ENCODE measurements at regions not wholly inside any gene's neighbourhood (a gene's known extent, or its start where the extent isn't known, plus 50 kb on each side); places are given as distances from the start of the nearest gene placed in this dataset.
A peak's percentile ranks its signal among the peaks of the same experiment; 100 is the strongest.

GRCh38 chr11:128039140-128040021 is 548.0 kb downstream of the ETS1 start:
- peak; percentile 47 to 60 for DNase-seq (ENCODE audit: low read depth in 2 of 2)

GRCh38 chr11:128036556-128037093 is 550.7 kb downstream of the ETS1 start:
- no peak for DNase-seq (ENCODE audit: low read depth in 2 of 2)

GRCh38 chr11:128036006-128036405 is 551.4 kb downstream of the ETS1 start:
- DNase-seq (ENCODE audit: low read depth in 2 of 2): no peak

GRCh38 chr11:128031538-128032134 is 555.7 kb downstream of the ETS1 start:
- peak; percentile 35 to 45 for DNase-seq (ENCODE audit: low read depth in 2 of 2)

- no peak for DNase-seq (ENCODE audit: low read depth in 2 of 2)
These were observed 558.1 kb downstream of the ETS1 start for GRCh38 chr11:128029219-128029722.

GRCh38 chr11:128026596-128026995 is 560.8 kb downstream of the ETS1 start:
- no peak for DNase-seq (ENCODE audit: low read depth in 2 of 2)

- no peak for DNase-seq (ENCODE audit: low read depth in 2 of 2)
These were observed 564.6 kb downstream of the ETS1 start for GRCh38 chr11:128022761-128023160.

- DNase-seq (ENCODE audit: low read depth in 2 of 2): no peak
These were observed 565.4 kb downstream of the ETS1 start for GRCh38 chr11:128022007-128022368.

- DNase-seq (ENCODE audit: low read depth in 2 of 2): no peak
These were observed 565.9 kb downstream of the ETS1 start for GRCh38 chr11:128021349-128022006.

GRCh38 chr11:128018692-128019091 is 568.7 kb downstream of the ETS1 start:
- no peak for DNase-seq (ENCODE audit: low read depth in 2 of 2)

- DNase-seq (ENCODE audit: low read depth in 2 of 2): no peak
These were observed 581.8 kb downstream of the ETS1 start for GRCh38 chr11:128005562-128005961.

GRCh38 chr11:127998421-127998820 is 588.9 kb downstream of the ETS1 start:
- DNase-seq (ENCODE audit: low read depth in 2 of 2): no peak

GRCh38 chr11:127997594-127997993 is 589.8 kb downstream of the ETS1 start:
- no peak for DNase-seq (ENCODE audit: low read depth in 2 of 2)

GRCh38 chr11:127996825-127997224 is 590.5 kb downstream of the ETS1 start:
- DNase-seq (ENCODE audit: low read depth in 2 of 2): no peak

GRCh38 chr11:127995921-127996320 is 591.4 kb downstream of the ETS1 start:
- no peak for DNase-seq (ENCODE audit: low read depth in 2 of 2)

GRCh38 chr11:127994736-127995135 is 592.6 kb downstream of the ETS1 start:
- no peak for DNase-seq (ENCODE audit: low read depth in 2 of 2)

GRCh38 chr11:127993788-127994187 is 593.6 kb downstream of the ETS1 start:
- no peak for DNase-seq (ENCODE audit: low read depth in 2 of 2)

GRCh38 chr11:127993281-127993680 is 594.1 kb downstream of the ETS1 start:
- DNase-seq (ENCODE audit: low read depth in 2 of 2): no peak

GRCh38 chr11:127986073-127986472 is 601.3 kb downstream of the ETS1 start:
- no peak for DNase-seq (ENCODE audit: low read depth in 2 of 2)

- no peak for DNase-seq (ENCODE audit: low read depth in 2 of 2)
These were observed 614.5 kb downstream of the ETS1 start for GRCh38 chr11:127972816-127973215.

- DNase-seq (ENCODE audit: low read depth in 2 of 2): no peak
These were observed 615.9 kb downstream of the ETS1 start for GRCh38 chr11:127971448-127971847.

GRCh38 chr11:127966821-127967220 is 620.5 kb downstream of the ETS1 start:
- DNase-seq (ENCODE audit: low read depth in 2 of 2): no peak
